ENCODE measurements at regions not wholly inside any gene's neighbourhood (a gene's known extent, or its start where the extent isn't known, plus 50 kb on each side); places are given as distances from the start of the nearest gene placed in this dataset.
A peak's percentile ranks its signal among the peaks of the same experiment; 100 is the strongest.

DNA sequence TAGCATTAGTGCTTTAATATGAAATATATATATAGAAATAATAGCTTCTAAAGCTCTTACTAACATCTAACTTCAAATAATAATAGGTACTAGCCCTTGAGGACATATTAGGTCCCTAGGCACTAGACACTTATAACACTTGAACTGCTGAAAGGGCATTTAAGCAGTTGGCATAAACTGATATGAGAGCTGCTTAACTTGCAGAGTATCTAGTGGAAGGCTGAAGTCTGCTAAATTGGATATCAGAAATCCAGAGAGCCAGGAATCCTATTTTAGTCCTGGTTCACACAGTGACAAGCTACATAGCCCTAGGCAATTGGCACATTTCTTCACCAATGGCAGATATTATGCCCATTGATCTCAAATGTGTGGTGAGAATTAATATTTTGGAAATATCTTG is 326.9 kb upstream of the UBE2E3 start:
- H3K27me3 ChIP-seq (ENCODE audit: low read depth): no peaks in the 10 kb centered on the region
- intact Hi-C loops (cut with DNase I): no loop called here

DNA sequence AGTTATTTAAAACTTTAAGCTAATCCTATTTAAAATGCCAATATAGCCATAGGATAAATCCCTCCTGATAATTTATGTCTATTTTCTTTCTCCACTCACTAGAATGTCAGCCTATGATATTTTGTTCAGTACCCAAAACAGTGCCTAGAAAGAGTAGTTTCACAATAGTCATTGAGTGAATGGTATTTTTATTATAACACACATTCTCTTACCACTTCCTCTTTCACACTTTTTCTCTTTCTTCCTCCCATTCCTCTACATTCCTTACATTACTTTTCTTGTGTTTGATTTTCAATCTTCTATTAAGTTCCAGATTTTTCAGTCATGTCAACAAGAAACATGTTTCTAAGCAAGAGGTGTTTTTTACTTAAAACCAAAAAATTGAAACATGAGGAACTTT is 327.6 kb upstream of the UBE2E3 start:
- no peaks in the 10 kb centered on the region for H3K36me3 ChIP-seq

More for the DNA sequence above, 326.9 kb upstream of the UBE2E3 start:
- H3K36me3 ChIP-seq: no peaks in the 10 kb centered on the region
- no peak for DNase-seq
- H3K27ac ChIP-seq: no peak overlapping the region
- H3K9me3 ChIP-seq: no peaks in the 10 kb centered on the region
- H3K4me3 ChIP-seq: no peak overlapping the region
- no peak for ATAC-seq
- no peaks in the 10 kb centered on the region for H3K4me1 ChIP-seq
- TF ChIP-seq, protein P1, sequence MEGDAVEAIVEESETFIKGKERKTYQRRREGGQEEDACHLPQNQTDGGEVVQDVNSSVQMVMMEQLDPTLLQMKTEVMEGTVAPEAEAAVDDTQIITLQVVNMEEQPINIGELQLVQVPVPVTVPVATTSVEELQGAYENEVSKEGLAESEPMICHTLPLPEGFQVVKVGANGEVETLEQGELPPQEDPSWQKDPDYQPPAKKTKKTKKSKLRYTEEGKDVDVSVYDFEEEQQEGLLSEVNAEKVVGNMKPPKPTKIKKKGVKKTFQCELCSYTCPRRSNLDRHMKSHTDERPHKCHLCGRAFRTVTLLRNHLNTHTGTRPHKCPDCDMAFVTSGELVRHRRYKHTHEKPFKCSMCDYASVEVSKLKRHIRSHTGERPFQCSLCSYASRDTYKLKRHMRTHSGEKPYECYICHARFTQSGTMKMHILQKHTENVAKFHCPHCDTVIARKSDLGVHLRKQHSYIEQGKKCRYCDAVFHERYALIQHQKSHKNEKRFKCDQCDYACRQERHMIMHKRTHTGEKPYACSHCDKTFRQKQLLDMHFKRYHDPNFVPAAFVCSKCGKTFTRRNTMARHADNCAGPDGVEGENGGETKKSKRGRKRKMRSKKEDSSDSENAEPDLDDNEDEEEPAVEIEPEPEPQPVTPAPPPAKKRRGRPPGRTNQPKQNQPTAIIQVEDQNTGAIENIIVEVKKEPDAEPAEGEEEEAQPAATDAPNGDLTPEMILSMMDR (IDR thresholded peaks at IDR 0.05): no peak

DNA sequence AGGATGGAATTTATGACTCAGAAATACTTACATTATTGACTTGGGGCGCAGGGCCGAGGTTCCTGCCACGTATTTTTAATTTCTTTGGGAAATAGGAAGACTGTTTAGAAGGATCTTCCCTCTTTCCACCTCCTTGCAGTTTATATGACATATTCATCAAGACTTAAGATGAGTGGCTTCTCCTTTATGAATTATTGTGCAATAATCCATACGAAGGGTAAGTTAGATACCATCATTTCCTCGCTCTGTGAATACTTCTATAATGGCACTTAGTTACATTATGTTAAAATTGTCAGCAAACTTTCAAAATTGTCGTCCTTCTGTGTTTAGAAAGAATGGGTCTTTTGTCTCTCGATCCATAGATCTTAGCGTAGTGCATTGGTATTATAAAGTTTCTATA is 328.8 kb upstream of the UBE2E3 start:
- Histone ChIP-seq H3K4me1 (no peaks in the 10 kb centered on the region), H3K27ac (no peak overlapping the region), H3K27me3 (ENCODE audit: low read depth) (no peaks in the 10 kb centered on the region), H3K9me3 (no peaks in the 10 kb centered on the region), H3K36me3 (no peaks in the 10 kb centered on the region), H3K4me3 (no peak overlapping the region)
- intact Hi-C loops (cut with DNase I): no loop called here
- no peak for ATAC-seq
- TF ChIP-seq, protein P1 (IDR thresholded peaks at IDR 0.05): no peak
- DNase-seq: no peak

More for the DNA sequence above, 327.6 kb upstream of the UBE2E3 start:
- no peaks in the 10 kb centered on the region for H3K4me1 ChIP-seq
- DNase-seq (no peak), ATAC-seq (no peak)
- no peaks in the 10 kb centered on the region for H3K9me3 ChIP-seq
- H3K27ac ChIP-seq: no peak overlapping the region
- intact Hi-C loops (cut with DNase I): no loop called here
- H3K27me3 ChIP-seq (ENCODE audit: low read depth): no peaks in the 10 kb centered on the region
- no peak overlapping the region for H3K4me3 ChIP-seq
- TF ChIP-seq, protein P1 (IDR thresholded peaks at IDR 0.05): no peak

DNA sequence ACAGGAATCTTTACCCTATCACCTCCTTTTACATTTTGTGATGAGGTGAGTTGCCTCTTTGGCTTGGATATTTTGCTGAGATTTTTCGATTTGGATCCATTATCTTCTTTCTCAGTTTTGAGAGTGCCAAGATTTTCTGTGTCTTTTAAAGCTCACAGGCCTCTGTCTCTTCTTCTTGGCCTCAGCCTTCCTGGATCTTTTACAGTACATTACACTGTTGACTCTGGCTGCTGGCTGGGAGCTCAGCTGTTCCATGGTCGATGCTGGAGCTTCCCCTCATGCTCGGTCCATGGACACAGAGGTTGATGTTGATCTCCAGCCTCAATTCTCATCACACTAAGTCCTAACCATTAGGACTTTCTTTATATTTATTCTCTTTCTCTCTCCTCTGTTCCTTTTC is 332.8 kb upstream of the UBE2E3 start:
- Histone ChIP-seq H3K9me3 (no peaks in the 10 kb centered on the region), H3K4me3 (no peak overlapping the region), H3K27me3 (ENCODE audit: low read depth) (no peaks in the 10 kb centered on the region), H3K36me3 (no peaks in the 10 kb centered on the region), H3K4me1 (no peaks in the 10 kb centered on the region), H3K27ac (no peak overlapping the region)
- ATAC-seq: peak in 1 of 2 donors; percentile 42
- TF ChIP-seq, protein P1 (IDR thresholded peaks at IDR 0.05): no peak
- DNase-seq: no peak
- intact Hi-C loops (cut with DNase I): no loop called here

DNA sequence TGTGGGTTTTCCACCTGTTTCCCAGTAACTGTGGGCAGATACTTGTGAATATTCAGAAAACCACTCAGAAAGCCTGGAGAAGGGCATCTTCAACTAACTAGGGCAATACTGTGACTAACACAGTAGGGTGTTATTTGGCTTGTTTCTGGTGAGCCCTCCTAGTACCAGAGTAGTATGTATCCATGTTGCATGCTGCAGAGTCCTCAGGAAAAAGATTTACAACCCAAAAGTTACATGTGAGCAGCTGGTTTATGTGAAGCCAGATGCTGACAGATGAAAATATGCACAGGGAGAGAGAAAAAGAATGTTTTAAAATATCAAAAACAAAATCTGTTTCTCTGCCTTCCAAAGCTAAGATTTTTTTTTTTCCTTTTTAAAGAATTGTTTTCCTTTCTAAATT is 333.2 kb upstream of the UBE2E3 start:
- H3K4me3 ChIP-seq: no peak overlapping the region
- no peak overlapping the region for H3K27ac ChIP-seq
- no peaks in the 10 kb centered on the region for H3K27me3 ChIP-seq (ENCODE audit: low read depth)
- no peak for DNase-seq
- H3K9me3 ChIP-seq: no peaks in the 10 kb centered on the region
- no peaks in the 10 kb centered on the region for H3K36me3 ChIP-seq
- ATAC-seq: no peak
- intact Hi-C loops (cut with DNase I): no loop called here
- no peaks in the 10 kb centered on the region for H3K4me1 ChIP-seq
- TF ChIP-seq, protein P1 (IDR thresholded peaks at IDR 0.05): no peak

DNA sequence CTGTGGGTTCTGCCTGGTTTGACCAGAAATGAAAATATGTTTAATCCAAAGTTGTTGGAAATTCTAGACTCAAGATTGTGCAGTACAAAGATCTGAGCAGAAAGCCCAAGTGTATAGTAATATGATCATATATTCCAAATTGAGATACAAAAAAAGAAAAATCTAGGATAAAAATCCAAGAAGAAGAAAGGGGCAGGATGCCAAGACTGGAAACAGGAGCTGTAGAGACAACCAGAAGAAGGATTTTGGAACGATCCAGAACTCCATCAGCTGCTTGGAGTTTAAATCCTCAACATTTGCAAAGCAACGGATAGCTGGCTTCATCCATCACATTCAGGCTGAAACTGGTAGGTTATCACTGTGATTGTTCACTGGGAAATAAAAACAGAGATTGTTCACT is 333.6 kb upstream of the UBE2E3 start:
- no peaks in the 10 kb centered on the region for H3K4me1 ChIP-seq
- TF ChIP-seq, protein P1 (IDR thresholded peaks at IDR 0.05): no peak
- H3K9me3 ChIP-seq: no peaks in the 10 kb centered on the region
- H3K36me3 ChIP-seq: no peaks in the 10 kb centered on the region
- ATAC-seq (no peak), DNase-seq (no peak)
- H3K27ac ChIP-seq: no peak overlapping the region
- no peak overlapping the region for H3K4me3 ChIP-seq
- intact Hi-C loops (cut with DNase I): no loop called here
- H3K27me3 ChIP-seq (ENCODE audit: low read depth): no peaks in the 10 kb centered on the region
